ENCODE measurements at regions not wholly inside any gene's neighbourhood (a gene's known extent, or its start where the extent isn't known, plus 50 kb on each side); places are given as distances from the start of the nearest gene placed in this dataset.

DNA sequence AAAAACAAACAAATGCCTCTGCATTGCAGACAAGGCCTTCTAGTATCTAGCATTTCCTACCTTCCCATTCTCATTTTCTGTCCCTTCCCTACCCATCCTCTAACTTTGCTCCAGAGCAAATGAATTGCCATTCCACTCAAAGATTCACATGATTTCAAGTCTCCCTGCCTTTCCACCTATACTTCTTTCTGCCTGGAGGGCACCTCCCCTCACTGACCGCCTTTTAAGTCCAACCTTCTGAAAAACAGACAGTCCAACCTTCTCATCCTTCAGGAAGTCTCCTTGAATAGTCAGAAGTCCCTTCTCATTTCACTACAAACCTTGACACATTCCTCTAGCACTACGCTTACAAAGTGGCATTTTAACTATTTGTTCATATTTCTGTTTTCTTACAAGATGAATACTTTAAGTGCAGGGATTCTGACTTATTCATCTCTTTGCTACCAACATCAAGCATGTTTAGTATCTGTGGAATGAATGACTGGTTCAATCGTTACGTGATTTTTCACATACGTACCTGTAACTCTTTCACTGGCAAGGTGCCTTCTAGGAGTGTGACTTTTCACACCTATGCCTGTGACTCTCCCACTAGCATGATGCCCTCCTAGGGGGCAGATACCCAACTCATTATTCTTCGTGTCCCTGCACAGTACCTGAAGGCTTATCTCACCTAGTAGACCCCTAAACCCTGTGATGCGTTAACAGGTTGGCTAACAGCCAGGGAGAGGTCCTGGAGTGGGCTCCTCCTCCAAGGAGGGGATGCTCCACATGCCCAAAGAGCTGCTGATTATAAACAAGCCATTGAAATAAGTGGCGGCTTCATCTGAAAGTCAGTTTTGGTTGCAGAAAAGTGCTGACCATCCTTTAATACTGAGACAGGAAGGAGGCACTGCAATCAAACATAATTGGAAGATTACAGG, 356.2 kb downstream of the MYCN start:
- H3K4me3 ChIP-seq (ENCODE audit: low read depth in 1 of 3, low read length in 3 of 3): no peak overlapping the region
- no peak for TF ChIP-seq FOXA2 (IDR thresholded peaks at IDR 0.05)
- no peak for TF ChIP-seq TAF1 (conservative IDR thresholded peaks at IDR 0.05)
- TF ChIP-seq, protein P1, sequence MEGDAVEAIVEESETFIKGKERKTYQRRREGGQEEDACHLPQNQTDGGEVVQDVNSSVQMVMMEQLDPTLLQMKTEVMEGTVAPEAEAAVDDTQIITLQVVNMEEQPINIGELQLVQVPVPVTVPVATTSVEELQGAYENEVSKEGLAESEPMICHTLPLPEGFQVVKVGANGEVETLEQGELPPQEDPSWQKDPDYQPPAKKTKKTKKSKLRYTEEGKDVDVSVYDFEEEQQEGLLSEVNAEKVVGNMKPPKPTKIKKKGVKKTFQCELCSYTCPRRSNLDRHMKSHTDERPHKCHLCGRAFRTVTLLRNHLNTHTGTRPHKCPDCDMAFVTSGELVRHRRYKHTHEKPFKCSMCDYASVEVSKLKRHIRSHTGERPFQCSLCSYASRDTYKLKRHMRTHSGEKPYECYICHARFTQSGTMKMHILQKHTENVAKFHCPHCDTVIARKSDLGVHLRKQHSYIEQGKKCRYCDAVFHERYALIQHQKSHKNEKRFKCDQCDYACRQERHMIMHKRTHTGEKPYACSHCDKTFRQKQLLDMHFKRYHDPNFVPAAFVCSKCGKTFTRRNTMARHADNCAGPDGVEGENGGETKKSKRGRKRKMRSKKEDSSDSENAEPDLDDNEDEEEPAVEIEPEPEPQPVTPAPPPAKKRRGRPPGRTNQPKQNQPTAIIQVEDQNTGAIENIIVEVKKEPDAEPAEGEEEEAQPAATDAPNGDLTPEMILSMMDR (IDR thresholded peaks at IDR 0.05; ENCODE audit: low read depth, low read length, missing input control): no peak
- TF ChIP-seq GABPA (IDR thresholded peaks at IDR 0.05 in 1 of 2, conservative IDR thresholded peaks at IDR 0.05 in 1 of 2): no peak
- no peak for TF ChIP-seq RAD21 (IDR thresholded peaks at IDR 0.05)
- no peak for TF ChIP-seq FOXA1 (IDR thresholded peaks at IDR 0.05)
- TF ChIP-seq MAX (IDR thresholded peaks at IDR 0.05): no peak
- TF ChIP-seq, protein P2, sequence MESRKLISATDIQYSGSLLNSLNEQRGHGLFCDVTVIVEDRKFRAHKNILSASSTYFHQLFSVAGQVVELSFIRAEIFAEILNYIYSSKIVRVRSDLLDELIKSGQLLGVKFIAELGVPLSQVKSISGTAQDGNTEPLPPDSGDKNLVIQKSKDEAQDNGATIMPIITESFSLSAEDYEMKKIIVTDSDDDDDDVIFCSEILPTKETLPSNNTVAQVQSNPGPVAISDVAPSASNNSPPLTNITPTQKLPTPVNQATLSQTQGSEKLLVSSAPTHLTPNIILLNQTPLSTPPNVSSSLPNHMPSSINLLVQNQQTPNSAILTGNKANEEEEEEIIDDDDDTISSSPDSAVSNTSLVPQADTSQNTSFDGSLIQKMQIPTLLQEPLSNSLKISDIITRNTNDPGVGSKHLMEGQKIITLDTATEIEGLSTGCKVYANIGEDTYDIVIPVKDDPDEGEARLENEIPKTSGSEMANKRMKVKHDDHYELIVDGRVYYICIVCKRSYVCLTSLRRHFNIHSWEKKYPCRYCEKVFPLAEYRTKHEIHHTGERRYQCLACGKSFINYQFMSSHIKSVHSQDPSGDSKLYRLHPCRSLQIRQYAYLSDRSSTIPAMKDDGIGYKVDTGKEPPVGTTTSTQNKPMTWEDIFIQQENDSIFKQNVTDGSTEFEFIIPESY (IDR thresholded peaks at IDR 0.05): no peak
- no peak for TF ChIP-seq EGR1 (IDR thresholded peaks at IDR 0.05; ENCODE audit: low read depth in 2 of 2)
- TF ChIP-seq HNF4G (IDR thresholded peaks at IDR 0.05): no peak
- no peak for TF ChIP-seq JUND (IDR thresholded peaks at IDR 0.05)
- TF ChIP-seq YY1 (IDR thresholded peaks at IDR 0.05): no peak
- no peak for TF ChIP-seq SP1 (IDR thresholded peaks at IDR 0.05)
- no peak for TF ChIP-seq NR2F2 (IDR thresholded peaks at IDR 0.05)
- TF ChIP-seq, protein P3, sequence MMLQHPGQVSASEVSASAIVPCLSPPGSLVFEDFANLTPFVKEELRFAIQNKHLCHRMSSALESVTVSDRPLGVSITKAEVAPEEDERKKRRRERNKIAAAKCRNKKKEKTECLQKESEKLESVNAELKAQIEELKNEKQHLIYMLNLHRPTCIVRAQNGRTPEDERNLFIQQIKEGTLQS (IDR thresholded peaks at IDR 0.05): no peak
- no peak for TF ChIP-seq REST (IDR thresholded peaks at IDR 0.05)
- no peak for TF ChIP-seq HNF4A (conservative IDR thresholded peaks at IDR 0.05)
- no peak for TF ChIP-seq RXRA (IDR thresholded peaks at IDR 0.05)

More for the DNA sequence above, 356.2 kb downstream of the MYCN start:
- no peak for DNase-seq (ENCODE audit: low spot score)
- H3K27me3 ChIP-seq (ENCODE audit: control insufficient read depth in 4 of 4, insufficient read depth in 4 of 4, low read length in 3 of 4): no peaks in the 10 kb centered on the region
- no peaks in the 10 kb centered on the region for H3K4me1 ChIP-seq (ENCODE audit: control insufficient read depth in 4 of 4, insufficient read depth in 4 of 4, low read length in 3 of 4)
- WGBS: 75% methylated on average over 8 of the region's 8 CpGs
- no peak overlapping the region for H3K9ac ChIP-seq (ENCODE audit: low read depth in 1 of 2, low read length in 2 of 2)
- no peaks in the 10 kb centered on the region for H3K36me3 ChIP-seq (ENCODE audit: control insufficient read depth in 4 of 4, insufficient read depth in 3 of 4, low read depth in 1 of 4, low read length in 3 of 4)
- H3K27ac ChIP-seq (ENCODE audit: low read depth in 1 of 2, low read length in 2 of 2): no peak overlapping the region
- H3K9me3 ChIP-seq (ENCODE audit: control insufficient read depth in 4 of 4, low read length in 3 of 4): peaks cover 0 to 4% (median 2%) of the 10 kb centered on the region in 4 donors
